DMS114 treated with DMSO at 0.1 percent for 48 hours (cell line): ENCODE measurements at regions not wholly inside any gene's neighbourhood (a gene's known extent, or its start where the extent isn't known, plus 50 kb on each side); places are given as distances from the start of the nearest gene placed in this dataset.
"Not testable (repeated sequence)": the region's sequence is repeated elsewhere in the genome, so short reads cannot be mapped to it uniquely, and the experiment has no call there.

Source experiments
- DNase-seq: peaks from one replicate; lab custom pipeline; 2025; ENCODE audit not compliant: unreplicated experiment; lab: John Stamatoyannopoulos, UW

DNA sequence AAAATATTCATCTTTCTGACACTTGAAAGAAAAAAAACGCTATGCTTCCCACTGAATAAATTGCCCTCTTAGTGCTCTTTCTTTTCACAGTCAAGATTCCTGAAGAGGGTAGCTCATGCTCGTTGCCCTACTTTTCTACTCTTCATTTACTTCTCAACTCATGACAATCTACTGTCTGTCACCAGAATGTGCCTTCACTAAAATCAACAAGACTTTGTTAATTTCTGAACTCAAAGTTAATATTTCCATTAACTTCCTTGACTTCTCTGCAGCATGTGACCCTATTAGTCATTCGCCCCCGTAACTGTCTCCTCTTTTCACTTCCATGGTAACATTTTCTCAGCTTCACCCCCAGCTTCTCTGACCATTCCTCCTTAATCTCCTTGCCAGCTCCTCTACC, 98.9 kb upstream of the MAPRE2 start:
- DNase-seq, result no peak

DNA sequence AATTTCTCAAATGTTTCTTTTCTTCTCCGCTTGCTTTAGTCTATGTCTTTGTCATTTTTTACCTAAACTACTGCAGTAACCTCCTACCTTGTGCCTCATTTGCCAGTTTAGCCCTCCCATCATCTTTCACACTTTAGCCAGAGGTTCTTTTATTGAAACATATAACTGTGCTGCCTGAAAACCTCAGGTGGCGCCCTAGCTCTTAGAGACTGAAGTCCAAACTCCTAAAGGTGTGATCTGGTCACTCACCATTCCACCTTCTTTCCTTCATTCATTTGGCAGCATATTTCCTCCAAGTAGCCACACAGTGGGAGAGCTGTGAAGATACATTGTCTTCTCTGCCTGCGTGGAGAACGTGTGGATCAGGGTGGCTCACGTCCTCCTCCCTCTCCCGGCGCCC, 98.2 kb upstream of the MAPRE2 start:
- DNase-seq, result no peak

DNA sequence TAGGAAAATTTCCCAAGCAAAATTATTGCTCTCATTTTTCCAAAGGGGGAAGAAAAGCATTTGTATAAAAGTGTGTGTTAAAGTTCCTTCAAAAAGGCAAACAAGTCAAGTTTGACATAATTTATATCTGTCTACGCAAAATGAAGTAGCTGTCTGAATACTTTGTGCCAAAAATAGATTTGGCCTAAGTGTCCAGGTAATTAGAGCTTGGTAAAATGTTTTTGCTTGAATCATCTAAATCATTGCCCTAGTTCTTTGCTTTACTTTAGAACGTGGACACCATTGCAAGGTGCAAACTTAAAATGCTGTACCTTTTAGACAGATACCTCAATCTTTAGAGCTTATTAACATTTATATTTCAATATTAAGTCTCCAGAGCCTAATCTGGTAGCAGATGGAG, 97.6 kb upstream of the MAPRE2 start:
- no peak for DNase-seq

DNA sequence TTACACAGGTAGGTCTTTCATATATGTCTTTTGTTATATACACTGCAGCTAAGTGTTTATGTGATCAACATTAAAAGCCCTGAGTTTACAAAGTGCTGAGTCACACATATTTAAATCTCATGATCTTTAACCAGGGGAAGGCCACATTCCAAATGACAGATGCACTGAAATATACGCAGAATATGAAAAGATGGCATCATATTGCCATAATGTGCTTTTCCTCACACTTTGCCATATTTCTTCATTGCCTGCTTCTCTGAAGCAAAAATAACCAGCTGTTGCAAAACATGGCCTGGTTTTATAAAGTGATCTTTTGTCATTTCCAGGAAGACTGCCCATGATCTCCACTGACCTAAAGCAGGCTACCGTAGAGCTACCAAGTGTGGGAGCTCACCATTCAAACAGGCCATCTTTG, 93.5 kb upstream of the MAPRE2 start:
- DNase-seq, result no peak

DNA sequence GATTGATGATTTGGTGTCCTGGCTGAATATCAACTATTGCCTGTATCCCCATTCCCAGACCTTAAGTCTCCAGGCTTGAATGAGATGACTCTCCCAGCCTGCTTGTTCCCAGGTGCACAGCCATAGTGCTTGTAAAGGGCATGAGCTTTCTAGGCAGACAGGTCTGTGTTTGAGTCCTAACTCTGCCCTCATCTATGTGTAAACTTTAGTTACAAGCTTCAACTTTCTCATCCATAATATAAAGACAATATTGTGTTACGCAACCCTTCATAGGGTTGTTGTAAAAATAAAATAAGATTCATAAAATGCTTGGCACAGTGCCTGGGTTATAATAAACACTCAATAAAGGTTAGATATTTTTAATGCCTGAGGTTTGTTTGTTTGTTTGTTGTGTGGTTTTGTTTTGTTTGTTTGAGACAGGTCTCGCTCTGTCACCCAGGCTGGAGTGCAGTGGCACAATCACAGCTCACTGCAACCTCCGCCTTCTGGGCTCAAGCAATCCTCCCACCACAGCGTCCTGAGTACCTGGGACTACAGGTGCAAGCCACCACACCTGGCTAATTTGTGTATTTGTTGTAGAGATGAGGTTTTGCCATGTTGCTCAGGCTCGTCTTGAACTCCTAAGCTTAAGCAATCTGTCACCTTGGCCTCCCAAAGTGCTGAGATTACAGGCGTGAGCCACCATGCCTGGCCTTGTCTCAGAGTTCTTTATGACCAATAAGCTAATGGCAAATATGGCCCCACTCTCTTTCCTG, 89.4 kb upstream of the MAPRE2 start:
- DNase-seq, result no peak

DNA sequence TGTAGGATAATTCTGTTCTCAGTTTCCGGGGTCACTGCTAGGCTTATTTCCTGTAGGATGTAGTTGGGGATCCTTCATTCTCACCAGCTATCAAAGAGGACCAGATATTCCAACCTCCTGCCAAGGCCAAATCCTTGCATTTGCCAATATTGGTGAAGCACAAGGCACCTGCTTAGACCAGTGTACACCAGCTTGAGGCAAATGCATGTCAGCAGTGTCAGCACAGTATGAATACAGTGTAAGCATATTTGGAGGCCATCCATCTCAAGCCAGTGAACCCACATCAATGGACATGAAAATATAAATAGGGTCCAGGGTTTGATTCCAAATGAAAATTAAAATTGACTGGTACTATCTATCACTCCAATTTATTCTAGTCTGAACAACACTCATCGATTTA, 88.0 kb upstream of the MAPRE2 start:
- no peak for DNase-seq

DNA sequence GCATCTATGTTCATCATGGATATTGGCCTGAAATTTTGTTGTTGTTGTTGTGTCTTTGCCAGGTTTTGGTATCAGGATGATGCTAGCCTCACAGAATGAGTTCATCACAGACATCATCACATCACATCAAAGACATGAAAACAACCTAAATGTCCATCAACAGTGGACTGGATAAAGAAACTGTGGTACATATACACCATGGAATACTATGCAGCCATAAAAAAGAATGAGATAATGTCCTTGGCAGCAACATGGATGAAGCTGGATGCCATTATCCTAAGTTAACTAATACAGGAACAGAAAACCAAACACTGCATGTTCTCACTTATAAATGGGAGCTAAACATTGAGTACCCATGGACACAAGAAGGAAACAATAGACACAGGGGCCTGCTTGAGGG, 85.7 kb upstream of the MAPRE2 start:
- not testable (repeated sequence) for DNase-seq

DNA sequence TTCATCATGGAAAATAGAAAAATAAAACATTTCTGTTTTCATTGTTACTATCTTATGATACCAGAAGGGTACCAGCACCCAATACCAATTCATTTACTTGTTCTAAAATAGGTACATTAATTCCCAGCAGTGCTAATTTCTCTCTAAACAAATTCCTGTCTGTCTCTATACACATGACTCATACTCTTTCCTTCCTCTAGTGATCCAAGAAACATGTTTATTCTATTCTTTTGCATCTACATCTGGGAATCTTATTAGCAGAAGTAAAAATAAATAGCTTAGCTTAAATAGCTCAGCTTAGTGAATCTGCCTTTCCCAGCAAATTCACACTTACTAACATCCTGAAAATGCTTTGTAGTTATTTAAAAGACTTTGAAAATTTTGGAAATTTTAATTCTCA, 84.5 kb upstream of the MAPRE2 start:
- no peak for DNase-seq

DNA sequence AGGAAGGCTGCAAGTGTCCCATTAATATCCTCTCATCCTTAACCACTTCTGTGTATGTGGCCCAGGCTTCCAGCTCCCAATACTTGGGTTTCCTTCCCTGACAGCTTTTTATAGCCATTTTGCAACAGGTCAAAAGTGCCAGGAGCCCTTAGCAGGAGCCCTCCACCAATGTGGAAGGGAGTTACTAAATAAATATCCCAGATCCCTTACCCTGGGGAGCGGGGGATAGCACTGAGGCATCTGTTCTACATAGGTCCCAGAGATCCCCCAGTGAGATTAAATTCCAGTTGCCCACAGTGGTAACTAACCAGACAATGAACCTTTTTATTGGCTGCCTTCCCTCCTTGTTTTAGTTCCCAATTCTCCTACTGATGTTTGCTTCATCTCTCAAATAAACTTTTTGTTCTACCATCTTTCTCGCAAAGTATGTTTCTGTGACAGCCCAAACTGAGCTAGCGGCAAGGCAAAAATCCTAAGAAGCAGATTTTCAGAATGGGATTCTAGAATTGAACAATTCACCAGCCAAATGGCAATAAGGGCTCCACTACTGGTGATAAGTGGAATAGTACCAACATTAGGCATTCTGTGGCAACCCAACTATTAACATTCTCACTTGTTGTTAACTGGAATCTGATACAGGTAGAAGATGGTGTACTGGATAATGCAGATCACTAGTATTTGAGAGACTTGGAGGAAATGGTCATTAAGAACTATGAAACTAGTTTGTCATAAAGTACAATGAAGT, 83.9 kb upstream of the MAPRE2 start:
- DNase-seq, result no peak

DNA sequence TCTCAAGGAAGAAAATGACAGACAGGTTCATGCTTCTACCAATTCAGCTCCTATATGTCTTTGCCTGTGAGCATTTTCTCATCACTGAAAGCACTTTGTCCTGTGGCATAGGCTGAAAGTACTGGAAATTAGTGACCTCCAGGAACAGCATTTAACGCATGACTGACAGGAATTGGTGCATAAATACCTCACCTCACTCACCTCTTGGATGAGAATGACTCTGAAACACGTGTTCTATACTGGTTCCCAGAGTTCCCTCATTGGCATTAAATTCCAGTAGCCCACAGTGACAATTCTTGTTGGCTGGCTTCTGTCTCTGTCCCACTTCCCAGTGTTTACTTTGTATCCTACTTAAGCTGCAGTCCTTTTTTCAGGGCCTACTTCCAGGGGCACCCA, 83.4 kb upstream of the MAPRE2 start:
- DNase-seq, result no peak

DNA sequence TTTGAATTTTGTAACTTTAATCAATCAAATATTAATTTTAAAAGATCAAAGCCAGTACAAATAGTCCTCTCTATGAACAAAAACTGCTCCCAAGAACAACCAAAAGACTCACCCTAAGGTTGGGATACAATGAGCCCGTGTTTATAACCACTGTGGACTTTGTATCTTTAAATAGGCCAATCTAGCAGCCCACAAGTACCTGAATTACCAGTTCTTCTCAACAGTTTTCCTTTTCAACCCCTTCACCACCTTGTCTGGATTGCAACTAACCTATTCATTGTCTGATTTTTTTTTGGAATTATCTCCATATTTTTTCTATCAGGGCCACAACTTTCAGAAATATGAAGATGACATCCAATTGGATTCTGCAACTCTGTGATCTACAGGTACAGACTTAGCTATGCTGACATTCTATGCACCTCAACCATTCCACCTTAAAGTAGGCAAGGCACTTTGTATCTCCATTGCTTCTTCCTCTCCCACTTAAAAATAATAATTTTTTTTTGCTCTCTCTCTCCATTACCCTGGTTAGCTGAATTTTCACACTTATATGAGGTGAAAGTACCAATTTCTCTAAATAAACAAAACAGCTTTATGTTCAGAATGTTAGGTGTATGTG, 81.9 kb upstream of the MAPRE2 start:
- no peak for DNase-seq

DNA sequence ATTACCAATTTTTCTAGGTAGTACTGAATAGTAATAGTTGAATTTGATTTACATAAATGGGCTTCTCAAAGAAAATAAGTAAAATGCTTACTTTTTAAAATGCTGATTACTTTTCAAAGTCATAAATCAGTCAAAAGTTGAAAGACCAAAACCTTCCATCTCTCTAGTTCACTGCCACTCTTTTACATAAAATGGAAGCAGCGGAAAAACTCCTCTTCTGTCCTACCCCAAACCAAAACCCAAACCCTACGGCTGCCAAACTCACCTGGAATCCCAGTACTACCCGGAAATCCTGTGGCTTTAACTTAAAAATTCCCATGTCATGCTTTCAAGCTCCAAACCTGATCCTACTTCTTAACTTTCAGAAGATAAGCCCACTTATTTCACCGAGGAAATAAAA, 81.2 kb upstream of the MAPRE2 start:
- DNase-seq, result no peak

DNA sequence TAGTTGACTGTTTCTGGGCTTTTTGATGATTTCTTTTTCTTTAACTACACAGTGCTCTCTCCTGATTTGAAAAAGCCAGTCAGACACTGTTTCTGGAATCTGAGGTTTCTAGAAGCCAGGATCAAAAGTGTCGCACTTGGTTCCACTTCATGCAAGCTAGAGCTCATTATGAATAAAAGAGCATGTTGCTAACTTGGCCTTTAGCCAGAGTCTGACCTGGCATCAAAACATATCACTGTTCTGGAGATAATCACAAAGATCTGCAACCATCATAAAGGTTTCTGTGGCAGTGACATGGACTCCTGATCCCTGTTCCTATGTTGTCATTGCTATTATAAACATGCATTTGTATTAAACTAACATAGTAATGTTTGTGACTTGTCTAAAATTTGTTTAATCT, 76.1 kb upstream of the MAPRE2 start:
- no peak for DNase-seq

DNA sequence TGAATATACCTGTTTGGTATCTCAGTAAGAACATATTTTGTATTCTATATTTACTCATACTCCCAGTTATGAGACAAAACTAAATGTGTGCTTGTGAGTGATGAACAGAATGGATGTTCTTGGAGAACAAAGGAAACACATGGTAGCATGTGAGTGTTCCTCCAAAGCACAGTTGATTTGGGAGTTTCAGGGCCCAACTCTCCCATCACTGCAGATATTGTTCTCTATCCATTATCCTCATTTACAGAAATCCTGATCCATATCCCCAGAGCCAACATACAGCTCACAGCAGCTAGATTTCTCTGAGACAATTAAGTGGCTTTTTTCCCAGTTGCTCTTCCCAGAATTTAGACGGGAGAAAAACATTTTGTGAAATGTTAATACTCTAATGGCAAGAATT, 75.6 kb upstream of the MAPRE2 start:
- no peak for DNase-seq

DNA sequence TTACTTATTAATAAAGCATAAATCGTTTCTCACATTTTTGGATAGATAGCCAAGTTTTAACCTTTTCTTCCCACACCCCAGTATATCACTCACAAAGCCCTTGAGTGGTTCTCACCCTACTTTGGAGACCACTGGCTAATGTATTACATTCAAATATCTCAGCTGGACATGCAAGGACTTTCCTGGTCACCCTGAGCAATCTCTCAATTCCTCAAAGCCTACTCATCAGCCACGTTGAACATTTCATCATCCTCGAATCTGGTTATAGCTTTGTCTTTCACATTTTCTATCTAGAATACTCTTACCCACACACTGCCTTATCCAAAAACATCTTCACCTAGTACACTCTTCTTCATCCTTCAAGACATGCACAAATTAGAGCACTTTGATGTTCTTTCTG, 71.1 kb upstream of the MAPRE2 start:
- DNase-seq, result no peak

DNA sequence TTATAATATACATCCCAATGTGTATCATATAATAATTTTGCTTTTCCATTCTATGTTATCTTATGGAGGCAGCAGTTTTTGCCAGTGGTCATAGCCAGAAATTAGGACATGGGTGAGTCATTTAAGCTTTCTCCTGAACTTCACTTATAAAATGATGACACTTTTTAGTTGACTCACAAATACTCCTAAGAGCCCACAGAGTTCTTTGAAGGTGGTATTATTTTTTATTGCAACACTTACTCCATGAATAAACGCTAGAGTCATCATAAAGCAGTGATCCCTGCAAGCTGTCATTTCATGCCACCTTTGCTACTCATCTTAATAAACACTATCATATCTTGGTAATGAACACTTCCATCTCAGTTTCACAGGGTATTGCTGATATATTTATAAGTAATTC, 69.9 kb upstream of the MAPRE2 start:
- no peak for DNase-seq

DNA sequence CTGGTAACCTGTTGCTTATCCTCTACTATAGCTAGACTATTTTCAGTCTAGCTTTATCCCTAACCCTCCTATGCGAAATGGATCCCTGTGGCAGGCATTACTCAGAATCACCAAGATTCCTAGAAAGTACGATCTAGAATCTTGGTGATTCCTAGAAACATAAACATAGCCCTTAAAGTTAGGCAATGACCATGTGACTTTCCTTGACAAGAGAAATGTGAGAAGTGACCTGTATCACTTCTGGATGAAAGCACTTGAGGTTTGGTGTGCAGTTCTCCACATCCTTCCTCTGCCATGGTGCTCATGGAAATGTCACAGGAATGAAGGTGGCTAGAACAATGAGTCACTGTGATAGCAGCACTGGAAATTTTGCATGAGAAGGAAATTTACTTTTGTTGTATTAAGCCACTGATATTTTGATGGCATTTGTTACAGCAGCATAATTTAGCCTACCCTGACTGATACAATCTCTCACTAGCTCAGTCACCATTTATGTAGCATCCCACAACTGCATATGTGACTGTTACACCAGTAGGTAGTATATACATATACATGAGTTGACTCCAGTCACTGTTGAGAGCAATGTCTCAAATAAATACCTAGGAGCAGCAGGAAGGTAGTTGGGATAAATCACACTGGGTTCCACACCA, 68.3 kb upstream of the MAPRE2 start:
- no peak for DNase-seq

DNA sequence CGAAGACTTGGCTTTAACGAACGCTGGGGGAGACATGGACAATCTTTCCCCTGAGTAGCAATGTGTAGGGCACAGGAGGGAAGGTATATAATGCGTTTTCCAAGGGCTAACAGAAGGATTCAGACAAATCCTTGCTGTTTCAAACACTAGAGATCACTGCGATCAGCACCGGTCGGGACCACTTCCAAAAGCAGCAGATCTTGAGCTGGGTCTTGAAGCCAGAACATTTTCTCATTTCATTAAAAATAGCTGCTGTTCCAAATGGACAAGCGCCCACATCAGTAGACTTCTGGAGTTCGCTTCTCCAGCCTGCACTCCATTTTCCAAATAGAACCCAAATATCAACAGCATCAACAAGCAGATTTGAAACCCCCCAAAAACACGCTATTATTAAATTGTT, 65.1 kb upstream of the MAPRE2 start:
- no peak for DNase-seq

DNA sequence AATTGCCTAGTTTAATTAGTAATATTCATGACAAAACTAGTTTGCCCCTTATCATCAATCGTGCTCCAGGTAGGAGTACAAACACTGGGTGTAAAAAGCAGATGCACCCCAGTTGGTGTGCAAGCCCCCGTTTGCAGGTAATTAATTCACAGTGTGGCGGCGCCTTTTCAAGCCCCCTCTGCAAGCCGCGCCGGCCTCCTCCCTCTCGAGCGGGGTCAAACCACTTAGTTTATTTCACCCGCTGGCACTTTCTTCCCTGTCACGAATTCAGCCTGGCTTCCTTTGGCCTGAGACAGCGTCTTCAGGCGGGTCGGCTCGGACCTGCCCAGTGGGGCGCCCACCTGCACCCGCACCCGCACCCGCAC, 64.7 kb upstream of the MAPRE2 start:
- DNase-seq, result no peak

DNA sequence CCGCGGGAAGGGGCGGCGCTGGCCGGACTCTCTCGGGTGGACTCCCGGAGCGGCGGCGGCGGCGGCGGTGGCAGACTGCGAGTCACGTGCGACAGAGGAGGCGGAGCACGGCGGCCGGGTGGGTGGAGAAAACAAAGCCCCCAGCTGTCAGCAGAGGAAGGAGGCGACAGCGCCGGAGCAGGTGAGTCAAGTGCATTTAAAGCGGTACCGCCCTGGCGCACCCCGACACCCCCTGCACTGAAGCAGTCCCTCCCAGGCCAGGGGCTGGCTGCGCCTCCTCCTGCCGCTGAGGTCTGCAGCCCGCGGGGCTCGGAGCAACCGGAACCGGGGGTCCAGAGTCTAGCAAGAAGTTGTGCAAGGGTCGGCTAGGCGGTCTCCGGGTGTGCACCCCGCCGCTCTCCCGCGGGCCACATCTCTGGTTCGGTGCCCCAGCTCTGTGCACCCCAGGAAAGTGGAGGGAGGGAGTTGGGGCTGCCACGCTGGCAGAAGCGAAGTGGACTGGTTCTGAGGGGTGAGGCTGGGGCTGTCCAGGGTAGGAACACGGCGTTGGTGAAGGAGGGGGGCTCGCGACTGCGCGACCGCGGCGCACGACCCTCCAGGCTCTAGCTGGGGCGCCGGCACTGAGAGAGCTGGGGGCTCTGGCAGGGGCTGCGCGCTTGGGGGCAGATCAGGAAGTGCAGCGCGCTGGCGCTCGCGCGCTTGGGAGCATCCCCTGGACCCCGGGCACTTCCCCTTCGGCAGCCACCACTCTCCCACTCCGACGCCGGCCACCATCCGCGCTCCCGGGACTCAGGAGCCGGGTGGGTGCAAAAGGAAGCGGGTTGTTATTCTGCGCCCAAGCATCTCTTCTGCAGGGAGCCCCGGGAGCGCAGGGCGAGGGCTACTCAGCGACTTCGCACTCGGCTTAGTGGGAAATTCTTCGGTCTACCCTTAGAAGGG, 64.0 kb upstream of the MAPRE2 start:
- DNase-seq, result peak; percentile 9
